SIG-M5 treated with dmso at 0.1 percent for 504 hours (cell line): ENCODE measurements at regions not wholly inside any gene's neighbourhood (a gene's known extent, or its start where the extent isn't known, plus 50 kb on each side); places are given as distances from the start of the nearest gene placed in this dataset.

Experiments used
- DNase-seq: peaks from one replicate; lab custom pipeline; 2025; ENCODE audit not compliant: unreplicated experiment; lab: John Stamatoyannopoulos, UW

DNA sequence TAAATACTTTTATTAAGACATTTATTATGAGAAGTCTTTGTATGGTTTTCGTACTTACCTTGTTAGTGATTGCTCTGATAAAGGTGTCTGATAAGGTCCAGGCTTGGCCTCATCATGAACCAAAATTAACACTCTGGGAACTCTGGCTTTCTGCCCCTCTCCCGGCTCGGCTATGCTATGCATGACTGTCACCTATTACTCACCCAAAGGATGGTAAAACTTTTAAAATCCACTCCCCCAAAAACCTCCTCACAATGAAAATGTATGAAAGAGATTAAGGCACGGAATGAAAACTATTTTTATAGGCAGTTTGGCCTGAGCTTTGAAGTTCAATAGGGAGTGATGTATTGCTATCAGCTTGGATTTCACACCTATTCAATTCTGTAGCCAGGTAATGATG, 217.3 kb upstream of the TBX3 start:
- no peak for DNase-seq

DNA sequence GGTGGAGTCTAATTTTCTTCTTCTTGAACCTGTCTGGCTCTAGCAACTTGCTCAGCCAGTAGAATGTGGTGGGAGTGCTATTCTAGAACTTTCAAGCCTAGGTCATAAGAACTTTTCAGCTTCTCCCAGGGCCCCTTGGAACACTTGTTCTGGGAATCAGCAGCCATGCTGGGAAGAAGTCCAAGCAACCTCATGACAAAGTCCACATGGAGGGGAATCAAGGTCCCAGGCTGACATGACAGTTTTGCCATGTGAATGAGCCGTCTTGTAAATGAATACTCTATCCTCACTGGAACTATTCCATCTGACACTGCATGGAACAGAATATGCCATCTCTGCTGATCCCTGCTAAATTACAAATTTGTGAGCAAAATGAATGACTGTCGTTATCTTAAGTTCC, 214.2 kb upstream of the TBX3 start:
- DNase-seq, result no peak

DNA sequence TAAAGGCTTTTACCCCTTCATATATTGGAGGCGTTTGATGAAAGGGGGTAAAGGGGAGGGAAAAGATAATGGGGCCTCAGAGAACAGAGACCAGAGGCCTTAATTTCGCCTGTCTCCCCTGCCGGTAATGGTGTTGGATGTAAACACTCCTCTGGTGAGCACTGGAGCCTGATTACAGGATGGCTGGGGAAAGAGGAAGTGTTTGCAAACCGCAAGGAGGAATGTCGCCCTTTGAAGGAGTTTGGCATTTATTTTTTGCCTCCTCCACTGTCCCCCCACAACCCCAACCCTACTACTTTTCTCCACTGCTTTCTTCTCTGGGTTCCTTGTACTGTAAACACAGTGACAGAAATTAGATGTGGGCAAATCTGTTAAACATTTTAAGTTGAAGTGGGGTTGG, 211.9 kb upstream of the TBX3 start:
- no peak for DNase-seq

DNA sequence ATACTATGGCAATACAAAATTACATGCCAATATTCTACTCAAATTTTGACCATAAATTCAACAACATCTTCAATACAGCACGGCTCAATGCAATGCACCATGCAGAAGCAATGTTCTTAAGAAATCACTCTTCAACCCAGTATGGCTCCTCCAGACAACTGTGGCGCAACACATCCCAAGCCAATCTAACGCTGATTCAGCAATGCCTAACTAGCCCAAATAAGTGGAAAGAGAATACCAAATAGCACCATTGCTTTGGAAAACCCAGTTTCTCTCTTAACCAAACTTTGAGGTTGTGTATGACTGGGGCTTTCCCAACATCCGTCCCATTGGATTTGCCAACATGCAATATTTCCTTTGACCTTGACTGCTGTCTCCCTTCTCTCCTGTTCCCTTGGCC, 211.1 kb upstream of the TBX3 start:
- DNase-seq, result peak; percentile 4

DNA sequence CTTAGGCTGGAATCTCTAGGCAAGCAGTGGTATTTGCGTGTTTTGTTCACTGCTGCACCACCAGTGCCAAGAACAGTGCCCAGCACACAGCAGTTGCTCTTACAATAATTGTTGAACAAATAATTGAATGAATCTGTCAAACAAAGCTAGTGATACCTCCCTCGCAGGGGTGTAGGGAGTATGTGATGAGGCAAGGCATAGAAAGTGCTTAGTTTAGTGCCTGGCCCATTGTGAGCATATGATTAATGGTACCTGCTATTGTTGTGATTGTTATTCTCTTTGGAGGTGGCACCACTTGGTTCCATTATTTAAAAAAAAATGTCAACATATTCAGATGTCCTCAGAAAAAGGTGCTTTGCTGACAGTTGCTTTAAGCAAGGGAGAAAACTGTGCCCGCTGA, 210.1 kb upstream of the TBX3 start:
- no peak for DNase-seq

DNA sequence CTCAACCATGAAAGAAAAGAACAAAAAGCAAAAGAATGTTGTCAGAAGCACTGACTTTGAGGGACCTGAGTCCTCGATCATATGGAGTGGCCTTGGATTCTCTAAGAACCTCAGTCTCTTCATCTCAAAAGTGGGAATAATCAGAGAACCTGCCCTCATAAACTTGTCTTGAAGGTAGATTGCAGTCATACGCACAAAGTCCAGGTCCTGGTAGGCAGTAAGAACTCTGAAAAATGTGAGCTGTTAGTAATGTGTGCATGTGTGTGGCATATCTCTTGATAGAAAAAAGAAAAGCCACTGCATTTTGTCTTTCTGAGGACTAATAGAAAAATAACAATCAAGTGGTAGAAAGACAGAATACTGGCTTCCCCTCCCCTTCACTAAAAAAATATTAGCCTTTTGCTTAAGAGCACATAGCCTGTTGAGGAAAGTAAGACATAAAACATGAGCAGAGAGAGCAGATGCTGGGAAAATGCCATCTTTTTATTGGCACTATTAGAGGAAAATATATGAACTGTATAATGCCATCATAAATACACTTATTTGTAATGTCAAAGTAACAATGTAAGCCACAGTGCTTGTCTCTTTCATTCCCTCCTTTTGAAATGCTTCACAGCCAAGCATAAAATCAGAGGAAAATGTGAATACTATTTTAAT, 205.1 kb upstream of the TBX3 start:
- no peak for DNase-seq

DNA sequence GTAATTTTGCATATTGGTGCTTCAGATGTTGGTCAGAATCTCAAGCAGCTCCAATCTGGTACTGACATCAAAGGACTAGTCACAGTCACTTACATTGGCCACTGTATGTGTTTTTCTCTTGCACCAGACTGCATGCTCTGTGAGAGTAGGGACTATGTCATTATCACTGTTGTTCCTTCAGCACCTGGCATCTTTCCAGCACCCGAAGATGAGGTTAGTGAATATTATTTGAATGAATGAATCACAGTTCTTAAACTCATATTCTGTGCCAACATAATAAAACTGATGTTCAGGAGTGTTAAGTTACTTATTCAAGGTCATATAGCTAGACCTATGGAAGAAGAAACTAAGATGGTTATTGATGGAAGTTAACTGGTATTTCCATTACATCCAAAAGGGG, 204.5 kb upstream of the TBX3 start:
- no peak for DNase-seq

DNA sequence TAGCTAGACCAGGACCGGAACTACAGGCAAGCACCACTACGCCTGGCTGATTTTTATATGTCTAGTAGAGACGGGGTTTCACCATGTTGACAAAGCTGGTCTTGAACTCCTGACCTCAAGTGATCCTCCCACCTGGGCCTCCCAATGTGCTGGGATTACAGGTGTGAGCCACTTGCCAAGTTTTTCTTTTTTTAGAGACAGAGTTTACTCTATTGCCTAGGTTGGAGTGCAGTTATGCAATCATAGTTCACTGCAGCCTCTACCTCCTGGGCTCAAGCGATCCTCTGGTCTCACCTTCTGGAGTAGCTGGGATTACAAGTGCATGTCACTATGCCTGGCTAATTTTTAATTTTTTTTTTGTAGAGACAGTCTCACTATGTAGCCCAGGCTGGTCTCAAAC, 201.5 kb upstream of the TBX3 start:
- DNase-seq, result no peak

DNA sequence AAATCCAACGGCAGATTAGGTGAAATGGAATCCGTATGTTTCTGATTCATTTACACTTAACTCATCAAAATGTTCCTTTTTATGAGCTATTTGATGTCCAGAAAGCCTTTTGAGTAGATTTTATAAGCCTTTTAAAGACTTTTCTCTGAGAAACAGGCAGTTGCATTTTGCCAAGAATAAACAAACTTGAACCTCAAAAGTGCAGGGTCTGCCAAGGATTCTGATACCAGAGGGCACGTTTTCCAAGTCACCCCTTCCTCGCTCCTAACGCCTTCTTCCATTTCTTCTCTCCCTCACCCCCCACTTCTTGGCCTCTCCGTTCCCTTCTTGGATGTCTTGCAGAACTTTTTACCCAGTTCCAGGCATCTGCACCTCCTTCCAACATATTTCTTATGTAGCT, 200.6 kb upstream of the TBX3 start:
- DNase-seq, result no peak

DNA sequence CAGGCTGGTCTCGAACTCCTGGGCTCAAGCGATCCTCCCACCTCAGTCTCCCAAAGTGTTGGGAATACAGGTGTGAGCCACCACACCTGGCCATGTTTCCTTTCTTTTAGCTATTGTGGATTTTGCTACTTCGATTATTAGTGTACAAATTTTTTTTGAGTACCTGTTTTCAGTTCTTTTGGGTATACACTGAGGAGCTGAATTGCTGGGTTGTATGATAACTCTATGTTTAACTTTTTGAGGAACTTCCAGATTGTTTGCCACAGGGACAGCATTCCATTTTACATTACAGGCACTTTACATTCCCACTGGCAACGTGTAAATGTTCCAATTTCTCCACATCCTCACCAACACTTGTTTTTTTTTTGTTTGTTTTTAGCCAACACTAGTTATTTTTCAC, 198.1 kb upstream of the TBX3 start:
- no peak for DNase-seq

DNA sequence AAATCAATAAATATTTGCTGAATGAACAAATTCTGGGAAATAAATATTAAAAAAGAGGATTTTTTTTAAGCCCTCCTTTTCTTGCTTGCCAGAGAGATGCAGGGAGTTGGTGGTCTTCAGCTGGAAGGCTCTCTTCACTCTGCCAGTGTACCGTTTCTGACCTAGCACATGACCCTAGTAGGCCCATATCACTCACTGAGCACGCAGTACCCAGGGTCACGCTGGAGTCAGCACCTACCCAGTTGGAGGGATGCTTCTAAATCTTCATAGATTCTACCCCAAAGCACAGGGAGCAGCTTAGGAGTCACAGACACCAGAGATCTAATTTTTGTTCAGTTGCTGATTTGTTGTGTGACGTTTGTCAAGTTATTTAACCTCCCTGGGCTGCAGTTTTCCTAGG, 195.4 kb upstream of the TBX3 start:
- no peak for DNase-seq

DNA sequence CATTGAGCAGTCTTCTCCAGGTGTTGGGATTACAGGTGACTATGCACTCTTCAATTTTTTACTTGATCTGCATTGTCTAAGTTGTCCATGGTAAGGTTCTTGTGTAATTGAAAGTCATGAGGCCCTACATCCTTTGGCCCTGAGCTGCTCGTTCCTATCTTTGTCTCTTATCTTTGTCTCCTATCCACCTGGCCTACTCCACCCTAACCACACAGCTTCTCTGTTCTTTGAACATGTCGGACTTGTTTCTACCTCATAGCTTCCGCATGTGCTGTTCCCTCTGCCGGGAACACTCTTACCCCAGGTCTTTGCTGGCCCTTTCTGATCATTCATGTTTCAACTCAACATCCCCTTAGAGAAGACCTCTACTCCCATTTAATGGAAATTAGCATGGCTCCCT, 194.8 kb upstream of the TBX3 start:
- no peak for DNase-seq

DNA sequence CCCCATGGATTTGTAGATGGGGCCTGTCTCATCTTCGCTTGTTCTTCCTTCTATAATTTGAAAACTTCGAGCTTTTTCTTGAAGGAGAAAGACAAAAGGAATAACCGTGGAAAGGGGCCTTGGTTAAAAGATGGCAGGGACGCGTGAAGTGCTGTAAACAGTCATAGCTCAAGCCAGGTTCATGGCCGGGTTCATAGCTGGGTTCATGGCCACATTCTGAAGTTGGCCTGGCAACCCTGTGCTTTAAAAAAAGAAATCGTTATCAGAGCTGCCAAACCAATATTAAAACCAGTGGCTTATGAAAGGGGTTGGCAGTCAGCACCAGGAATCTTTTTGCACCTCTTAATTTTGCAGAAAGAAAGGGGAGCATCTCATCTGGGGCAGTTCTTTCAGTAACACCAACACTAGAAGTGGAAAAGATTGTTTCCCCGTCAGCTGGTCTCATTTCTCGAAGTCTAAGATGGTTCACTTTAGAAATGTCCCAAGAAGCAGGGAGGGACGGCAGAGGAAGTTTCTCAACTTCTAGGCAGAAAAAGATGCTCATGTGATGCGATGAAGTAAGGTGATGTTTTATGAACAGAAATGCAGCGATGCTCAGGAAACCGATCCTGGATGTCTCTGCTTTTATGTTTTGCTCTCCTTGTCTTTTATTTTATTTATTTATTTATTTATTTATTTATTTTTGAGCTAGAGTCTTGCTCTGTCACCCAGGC, 193.1 kb upstream of the TBX3 start:
- DNase-seq, result no peak

DNA sequence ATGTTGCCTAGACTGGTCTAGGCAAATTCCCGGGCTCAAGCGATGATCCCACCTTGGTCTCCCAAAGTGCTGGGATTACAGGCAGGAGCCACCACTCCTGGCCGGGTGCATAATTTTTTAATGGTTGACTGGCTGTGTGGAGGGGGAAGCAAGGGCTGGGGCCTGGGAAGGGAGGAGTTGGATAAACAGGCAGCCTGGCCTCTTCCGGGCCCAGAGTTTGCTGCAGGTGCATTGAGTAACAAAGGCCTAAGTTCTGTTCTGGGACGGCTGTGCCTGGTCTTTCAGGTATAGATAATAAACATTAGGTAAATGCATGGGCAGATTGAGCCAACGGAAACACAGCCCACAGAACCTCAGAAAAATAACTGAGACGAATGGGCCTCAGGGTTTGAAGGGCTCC, 191.3 kb upstream of the TBX3 start:
- no peak for DNase-seq

DNA sequence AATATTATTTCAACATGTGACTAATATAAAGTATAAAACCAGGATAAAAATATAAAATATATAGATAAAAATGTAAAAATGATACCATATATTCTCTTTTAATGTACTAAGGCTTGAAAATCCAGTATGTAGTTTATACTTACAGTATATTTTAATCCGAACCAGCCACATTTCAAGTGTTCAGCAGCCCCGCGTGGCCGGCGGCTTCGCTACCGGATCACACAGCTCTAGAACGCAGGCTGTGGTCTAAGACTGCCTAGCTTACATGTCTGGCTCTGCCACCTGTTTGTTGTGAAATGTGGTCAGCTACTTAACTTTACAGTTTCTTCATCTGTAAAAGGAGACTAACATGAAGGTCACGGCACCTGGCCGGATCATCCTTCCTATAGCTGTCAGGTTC, 189.7 kb upstream of the TBX3 start:
- no peak for DNase-seq

DNA sequence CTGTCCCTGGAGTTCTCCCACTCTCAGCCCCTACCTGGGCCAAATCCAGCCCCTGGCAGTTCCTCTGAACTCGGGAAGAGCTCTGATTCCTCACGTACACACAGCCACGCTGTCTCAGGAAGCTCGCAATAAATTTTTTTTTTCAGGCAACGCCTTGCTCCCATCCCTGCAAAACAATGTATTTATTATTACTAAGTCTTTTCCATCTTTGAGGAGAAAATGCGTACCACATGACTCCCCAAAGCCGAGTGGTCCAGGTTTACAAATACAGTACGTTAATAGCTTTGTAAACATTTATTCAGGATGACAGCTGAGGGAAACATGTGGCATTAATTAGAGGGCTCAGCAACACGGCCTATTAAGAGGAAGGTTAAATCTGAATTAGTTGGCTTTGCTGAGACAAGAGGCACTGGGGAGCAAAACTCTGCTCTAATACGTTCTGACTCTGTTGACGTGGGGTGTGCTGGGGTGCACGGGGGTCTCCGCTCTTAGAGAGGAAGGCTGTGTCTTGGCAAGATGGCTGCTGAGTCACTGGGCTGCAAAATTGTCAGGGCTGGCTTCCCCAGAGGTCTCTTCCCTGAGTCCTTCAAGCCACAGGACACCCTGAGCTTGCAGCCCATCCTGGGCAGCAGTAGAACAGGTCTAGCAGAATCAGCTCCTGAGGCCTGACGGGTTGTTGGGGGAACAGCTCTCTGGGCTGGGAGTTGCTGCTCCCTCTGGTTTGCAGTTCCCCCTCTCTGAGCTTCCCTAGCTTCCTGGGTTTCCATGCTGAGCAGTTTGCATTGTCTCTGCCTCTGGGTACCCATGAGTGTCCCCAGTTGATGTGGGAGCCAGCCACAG, 185.2 kb upstream of the TBX3 start:
- no peak for DNase-seq

DNA sequence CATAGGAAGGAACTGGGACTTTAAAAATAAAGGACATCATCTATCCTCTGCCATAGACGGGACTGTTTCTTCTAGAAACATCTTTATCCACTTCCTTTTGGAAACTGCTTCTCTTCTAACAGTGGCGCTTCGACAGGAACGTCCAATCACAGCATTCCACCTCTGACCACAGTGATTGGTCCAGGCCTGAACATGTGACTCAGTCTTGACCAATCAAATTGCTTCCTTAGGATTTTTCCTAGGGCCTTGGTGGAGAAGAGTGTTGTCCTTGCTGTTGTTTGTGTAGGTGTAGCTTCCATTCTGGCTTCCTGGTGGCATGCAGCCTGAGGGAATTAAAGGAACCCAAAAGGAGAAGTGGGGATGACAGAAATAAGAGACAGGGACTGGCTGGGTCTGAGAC, 182.4 kb upstream of the TBX3 start:
- DNase-seq, result no peak

DNA sequence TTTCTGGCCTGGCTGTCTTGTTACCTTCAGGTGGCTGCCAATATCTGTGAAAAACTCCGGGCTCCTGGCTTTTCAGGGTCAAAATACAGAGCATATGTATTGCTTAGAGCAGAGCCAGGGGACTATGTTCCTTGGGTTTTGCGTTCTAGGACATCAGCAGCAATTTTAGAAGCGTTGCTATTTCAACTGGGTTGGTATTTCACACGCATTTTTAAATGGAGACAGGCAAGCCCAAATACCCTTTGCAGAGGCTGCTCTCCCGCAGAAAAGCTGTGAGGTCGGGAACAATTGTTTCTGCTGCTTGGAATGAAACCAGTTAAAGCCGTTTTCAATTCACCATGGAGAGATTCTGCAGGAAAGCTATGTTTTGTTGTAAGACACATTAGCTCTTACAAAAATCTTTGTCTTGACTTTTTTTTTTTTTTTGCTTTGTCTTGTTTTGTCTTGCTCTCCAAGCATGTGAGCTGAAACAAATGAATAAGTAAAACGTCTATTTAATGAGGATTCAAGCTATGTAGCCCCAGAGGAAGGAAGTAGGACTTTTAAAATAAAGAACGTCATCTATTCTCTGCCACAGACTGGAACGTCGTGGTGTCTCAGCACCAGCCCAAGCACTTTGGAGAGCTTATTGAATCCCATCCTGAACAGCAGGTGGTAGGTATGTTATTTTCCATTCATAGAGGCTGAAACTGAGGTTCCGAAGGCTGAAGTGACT, 181.0 kb upstream of the TBX3 start:
- no peak for DNase-seq

DNA sequence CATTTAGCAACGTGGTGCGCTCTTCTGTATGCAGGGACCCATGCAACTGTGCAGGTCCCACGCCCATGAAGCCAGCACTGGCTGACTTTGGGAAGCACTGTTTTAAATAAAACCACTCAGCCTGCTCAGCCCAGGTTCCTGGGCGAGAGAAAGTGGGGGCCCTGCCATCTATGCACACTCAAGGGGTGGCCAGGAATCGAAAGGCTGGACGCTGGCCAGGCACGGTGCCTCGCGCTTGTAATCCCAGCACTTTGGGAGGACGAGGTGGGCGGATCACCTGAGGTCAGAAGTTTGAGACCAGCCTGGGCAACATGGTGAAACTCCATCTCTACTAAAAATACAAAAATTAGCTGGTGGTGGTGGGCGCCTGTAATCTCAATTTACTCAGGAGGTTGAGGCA, 179.9 kb upstream of the TBX3 start:
- no peak for DNase-seq

DNA sequence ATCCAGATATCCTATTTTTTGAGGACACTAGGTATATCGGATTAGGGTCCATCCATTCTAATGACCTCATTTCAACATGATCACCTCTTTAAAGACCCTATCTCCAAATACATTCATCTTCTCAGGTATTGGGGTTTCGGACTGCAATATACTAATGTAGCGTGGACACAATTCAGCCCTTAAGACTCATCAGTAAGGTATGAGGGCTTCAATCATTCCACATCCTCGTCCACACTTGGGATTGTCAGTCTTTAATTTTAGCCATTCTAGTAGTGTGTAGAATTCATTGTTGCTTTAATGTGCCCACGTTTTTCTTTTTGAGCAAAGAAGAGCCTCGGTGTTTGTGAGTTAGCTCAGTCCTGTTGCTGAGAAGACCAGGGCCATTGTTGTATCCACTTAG, 177.0 kb upstream of the TBX3 start:
- no peak for DNase-seq

DNA sequence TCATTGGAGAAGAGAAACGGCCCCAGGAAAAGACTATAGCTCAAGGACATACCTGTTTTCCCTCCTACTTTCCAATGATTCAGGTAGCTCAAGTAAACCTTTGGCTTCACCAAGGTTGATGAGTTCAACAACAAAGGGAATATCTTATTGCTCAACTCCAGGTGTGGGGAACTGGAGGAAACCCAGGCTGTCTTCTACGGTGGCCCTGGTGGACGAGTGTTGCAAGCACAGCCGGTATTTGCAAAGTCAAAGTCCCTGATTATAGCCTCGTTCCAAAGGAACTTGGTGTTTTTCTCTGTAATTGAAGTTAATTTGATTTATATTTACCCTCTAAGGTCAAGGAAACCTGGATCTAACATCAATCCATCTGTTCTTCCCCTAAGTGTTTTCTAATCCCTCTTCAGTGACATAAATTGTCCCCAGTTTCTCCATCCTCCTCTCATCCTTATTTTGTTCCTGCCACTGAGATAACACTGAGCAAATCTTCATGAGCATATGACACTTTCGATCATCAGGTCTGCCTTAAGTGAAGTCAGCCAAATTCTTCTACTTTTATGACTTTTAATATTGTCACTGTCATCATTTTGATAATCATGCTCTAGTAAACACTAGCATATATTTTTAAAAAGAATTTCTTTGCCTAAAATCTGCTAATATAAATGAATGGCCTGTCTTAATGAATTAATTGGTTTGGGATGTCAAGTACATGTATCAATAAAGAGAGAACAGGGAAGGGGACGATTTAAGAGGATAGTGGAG, 174.6 kb upstream of the TBX3 start:
- no peak for DNase-seq
